SW480 (cell line): ENCODE measurements at regions not wholly inside any gene's neighbourhood (a gene's known extent, or its start where the extent isn't known, plus 50 kb on each side); places are given as distances from the start of the nearest gene placed in this dataset.
A peak's percentile ranks its signal among the peaks of the same experiment; 100 is the strongest.

Experiments
- DNase-seq: peaks from one replicate; pipeline ENCODE4 v3.0.0-alpha.2; 2016; ENCODE audit warnings: low spot score

DNA sequence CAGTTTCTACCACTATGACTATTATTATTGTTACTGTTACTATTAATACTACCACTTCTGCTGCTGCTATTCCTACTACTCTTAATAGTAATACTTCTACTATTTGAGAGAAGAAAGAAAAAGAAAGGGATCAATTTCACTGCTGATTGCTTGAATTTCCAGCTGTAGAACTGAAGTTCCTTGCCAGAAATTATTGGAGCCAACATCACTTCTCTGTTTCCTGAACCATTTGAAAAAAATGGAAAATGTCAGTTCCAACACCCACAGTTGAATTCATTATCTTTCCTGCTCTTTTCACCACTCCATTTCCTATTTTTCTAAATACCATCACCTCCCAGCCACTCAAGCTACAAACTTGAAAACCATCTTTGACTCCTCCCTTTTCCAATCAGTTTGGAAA is 54.1 kb upstream of the PIK3C2G start:
- no peak for DNase-seq

DNA sequence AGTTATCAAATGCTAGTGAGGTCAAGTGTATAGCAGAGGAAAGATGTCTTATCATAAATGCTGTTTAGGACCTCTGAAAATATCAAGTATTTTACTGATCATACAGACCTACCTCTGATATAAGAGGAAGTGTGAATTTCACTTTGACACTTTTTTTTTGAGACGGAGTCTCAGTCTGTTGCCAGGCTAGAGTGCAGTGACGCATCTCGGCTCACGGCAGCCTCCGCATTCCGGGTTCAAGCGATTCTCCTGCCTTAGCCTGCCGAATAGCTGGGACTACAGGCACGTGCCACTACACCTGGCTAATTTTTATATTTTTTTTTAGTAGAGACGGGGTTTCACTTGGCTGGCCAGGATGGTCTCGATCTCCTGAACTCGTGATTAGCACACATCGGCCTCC is 55.1 kb upstream of the PIK3C2G start:
- no peak for DNase-seq

DNA sequence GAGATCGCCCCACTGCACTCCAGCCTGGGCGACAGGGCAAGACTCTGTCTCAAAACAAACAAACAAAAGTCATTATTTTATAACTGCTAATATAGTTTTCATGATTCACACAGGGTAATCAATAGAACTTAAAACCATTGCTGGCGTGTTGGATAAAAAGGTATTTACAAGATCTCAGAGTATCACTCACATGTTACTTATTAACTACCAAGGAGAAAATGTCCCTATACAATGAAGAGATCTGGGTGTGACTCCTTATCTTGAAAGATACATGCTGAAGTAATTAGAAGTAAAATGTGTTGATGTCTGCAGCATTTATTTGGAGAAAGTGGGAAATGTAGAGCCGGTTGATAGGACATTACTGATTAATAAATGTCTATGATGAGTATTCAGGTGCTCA is 57.3 kb upstream of the PIK3C2G start:
- no peak for DNase-seq

DNA sequence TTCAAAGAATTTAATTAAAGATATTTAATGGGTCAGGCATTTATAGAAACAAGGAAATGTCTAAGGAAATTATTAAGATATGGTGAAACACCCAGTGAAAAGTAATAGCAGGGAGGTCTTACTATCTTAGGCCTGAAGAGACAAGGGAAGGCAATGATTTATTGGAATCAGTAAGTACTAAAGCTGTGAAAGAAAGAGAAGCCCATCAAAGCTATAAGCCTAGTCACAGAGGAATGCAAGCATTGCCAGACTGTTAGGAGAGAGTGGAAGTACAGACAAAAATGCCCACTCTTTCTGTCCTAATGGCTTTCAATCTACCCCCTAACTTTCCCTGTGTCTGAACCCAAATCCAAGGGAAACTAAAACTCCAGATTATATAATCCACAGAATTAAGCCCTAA is 69.2 kb upstream of the PIK3C2G start:
- no peak for DNase-seq

DNA sequence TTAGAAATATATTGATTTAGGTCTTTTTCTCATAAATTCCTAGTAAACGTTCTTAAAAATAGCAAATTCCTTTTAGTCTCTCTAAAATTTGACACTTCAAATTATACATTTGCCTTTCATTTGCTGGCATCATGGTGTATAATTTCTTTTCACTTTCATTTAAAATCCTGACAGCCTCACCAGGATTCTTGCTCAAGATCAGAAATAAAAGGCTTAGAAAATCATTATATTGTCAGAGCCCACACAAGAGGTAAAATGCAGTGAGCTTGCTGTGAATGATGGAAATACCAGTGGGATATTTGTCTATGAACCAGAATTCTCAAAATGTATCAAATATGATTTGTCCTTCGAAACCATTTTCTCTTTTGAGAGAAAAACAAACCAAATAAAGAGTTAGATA is 78.2 kb upstream of the PIK3C2G start:
- no peak for DNase-seq

DNA sequence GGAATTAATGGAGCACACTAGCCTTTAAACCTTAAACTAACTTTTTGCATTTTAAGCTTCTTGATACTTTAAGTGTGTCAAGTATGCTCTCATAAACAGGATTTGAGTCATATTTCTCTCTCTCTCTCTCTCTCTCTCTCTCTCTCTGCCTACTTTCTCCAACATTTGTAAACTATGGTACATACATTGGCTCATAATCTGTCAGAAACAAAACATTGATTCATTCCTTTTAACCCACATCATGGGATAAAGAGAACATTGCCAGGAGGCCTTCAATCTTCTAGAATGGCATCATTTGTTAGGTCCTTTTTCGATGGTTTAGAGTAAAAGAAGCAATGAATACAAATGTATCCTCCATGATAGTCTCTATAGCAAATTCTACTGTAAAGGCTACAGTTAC is 81.6 kb upstream of the RERGL start:
- DNase-seq: no peak

DNA sequence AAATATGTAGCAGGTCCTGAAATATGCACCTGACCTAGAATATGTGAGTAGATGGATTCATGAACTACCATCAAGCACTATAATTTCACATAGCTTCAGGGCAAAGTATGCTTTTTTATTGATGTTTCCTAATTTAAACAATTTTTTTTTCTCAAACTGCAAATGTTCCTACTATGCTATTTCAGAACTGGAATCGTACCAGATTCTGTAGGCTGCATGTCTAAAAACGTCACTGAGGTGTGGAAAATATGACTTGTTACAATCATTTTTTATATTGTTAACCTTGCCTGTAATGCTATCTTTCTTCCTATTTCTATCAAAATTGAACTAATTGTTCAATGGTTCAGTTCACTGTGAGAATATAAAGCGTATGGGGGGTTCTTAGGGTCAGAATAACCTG is 78.0 kb upstream of the RERGL start:
- no peak for DNase-seq

DNA sequence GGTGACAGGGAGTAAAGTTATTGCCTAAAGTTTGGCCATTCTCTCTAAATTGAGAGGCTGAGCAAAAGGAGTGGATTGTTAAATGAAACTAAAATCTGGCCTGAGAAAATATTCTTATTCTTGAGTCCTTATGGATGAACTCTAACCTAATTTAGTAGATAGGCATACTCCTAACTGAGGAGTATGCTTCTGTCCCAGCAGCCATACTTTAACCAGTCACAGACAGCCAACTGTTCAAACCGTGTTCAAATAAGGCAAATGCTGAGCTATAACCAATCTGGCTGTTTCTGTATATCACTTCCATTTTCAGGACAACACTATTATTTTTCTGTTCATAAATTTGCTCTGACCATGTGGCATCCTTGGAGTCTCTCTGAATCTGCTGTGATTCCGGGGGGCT is 75.9 kb upstream of the RERGL start:
- DNase-seq: no peak

DNA sequence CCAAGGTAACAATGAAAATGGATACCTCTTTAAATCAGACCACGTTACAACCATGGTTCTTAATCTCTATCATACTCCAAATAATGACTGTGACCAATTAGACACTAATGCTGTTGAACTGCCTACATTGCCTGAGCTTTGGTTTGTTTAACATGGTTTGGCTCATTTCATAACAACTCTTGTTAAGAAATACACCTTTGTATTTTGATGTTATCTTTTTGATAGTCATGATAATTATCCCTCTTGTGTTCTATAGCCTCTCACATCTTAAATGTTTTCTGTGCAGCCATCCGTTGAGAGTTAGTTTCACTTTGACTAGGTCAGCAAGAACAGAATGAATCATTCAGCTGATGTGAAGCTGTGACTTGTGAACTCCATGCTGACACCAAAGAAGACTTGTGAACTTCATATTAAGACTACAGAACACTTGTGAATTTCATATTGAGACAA is 75.5 kb upstream of the RERGL start:
- no peak for DNase-seq

DNA sequence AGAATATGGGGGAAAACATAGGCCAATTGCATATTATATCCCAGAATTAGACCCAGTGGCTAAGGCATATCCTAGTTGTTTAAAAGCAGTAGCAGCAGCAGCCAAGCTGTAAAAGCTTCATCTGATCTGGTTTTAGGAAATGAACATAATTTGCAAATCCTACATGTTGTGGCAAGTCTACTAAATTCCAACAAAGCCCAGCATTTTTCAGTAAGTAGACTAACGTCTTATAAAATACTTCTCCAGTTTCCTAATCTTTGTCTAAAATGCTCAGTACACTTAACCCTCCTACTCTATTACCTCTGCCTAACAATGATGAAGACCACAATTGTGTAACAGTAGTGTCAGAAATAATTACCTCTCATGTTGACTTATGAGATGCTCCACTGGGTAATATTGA is 70.9 kb upstream of the RERGL start:
- DNase-seq: no peak

DNA sequence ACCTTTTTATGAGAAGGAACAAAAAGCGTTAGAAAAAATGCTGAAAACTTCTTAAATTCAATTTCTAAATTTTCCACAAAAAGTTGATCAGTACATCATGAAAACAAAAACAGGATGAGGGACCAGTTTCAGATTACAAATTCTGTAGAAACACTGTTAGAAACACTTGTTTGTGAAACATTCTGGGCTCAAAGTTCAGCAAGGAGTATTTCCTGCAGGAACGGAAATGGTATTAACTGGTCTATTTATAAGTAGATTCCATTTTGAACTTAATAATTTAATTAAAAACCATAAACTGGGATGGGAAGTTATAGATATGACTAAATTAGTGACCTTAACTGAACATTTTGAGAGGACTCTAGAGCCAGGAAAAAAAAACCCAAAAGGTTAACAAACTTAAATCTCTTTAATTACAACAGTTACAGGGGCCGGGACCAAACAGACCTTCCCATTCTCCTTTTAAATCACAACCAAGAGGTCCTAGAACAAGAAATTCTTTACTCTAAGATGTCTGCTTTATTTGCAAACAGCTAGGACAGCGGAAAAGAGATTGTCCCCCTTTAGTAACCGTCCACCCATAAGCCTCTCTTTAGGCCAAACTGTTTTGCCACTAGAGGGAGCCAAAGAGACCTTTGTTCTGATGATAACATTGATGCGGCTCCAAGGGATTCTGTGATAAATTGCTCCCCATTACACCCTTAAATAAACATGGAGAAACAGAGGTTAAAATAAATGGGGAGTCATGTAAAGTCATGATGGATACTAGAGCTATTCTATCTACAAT is 69.0 kb upstream of the RERGL start:
- peak; percentile 17 for DNase-seq

DNA sequence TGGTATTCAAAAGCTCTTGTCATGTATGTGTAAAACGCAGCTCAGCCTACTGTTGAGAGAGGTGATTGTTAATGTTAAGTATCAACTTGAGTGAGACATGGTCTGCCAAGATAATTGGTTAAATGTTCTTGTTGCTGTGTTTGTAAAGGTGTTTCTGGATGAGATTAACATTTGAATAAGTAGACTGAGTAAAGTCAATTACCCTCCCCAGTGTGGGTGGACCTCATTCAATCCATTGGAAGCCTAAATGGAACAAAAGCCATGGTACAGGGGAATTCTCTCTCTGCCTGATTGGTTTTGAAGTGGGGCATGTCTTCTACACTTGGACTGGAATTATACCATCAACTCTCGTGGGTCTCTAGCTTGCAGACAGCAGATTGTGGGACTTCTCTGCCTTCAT is 63.8 kb upstream of the RERGL start:
- no peak for DNase-seq

DNA sequence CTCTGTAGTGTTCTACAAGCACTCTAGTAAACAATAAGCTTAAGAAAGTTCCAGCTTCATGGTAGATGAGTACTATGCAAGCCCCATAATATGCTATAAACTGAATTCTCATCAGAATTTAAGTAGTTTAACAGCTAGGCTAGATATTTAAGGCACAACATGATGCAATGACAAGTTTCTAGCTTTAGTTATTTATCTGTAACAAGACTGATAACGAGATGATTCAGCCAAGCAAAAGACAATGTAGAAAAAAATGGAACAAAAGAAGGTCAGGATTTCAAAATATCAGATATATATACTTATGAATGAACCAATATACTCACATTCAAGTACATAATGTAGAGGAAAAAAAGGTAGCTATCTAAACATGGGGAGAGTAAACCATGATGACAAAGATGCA is 61.0 kb upstream of the RERGL start:
- DNase-seq: no peak

DNA sequence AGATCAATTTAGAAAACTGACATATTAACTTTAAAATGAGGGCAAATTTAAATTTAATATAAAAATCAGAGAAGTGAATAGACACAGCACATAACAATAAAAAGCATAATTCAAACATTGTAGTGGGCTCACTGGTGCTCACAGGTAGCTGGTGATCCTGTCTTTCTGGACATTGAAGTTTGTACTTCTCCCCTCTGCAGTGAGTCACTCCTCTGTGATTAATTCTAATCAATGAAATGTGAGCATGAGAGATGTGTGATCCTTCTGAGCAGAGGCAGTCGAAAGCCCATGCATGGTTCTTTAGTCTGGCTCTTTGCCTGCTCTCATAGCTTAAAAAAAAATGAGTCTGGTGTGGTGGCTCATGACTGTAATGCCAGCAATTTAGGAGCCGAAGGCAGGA is 59.0 kb upstream of the RERGL start:
- DNase-seq: no peak

DNA sequence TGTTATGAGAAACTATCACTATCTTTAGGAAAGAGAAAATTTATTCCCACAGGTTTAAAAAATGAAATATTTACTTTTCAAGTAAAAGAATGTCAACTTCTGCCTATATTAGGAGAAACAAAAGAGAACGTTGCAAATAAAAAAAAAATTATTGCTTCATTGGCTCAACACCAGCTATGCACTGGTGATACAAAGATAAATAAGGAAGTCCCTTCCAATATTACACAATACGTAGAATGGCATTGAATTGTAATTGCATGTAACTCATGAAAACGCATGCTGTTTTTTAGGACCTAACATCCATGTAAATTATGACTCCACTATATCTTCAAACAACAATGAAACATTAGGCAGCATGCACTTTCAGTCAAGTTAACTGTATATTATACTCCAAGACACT is 56.4 kb upstream of the RERGL start:
- no peak for DNase-seq

DNA sequence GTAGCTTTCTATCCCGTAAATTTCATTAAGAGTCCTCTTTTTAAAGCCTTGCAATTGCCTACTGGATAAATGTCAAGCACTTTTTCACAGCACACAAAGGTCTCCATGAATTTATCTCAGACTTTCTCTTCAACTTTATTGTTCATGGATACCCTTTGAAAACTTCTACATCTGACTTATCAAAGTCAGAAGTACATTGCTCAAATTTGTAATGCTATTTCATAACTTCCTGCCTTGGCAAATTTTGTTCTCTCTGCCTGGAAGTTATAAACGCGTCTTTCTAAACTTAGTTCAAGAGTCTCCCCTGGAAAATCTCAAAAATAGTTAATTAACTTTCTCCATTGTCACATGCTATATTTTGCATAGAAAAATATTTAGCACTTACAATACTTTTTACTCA is 55.9 kb upstream of the RERGL start:
- DNase-seq: no peak

DNA sequence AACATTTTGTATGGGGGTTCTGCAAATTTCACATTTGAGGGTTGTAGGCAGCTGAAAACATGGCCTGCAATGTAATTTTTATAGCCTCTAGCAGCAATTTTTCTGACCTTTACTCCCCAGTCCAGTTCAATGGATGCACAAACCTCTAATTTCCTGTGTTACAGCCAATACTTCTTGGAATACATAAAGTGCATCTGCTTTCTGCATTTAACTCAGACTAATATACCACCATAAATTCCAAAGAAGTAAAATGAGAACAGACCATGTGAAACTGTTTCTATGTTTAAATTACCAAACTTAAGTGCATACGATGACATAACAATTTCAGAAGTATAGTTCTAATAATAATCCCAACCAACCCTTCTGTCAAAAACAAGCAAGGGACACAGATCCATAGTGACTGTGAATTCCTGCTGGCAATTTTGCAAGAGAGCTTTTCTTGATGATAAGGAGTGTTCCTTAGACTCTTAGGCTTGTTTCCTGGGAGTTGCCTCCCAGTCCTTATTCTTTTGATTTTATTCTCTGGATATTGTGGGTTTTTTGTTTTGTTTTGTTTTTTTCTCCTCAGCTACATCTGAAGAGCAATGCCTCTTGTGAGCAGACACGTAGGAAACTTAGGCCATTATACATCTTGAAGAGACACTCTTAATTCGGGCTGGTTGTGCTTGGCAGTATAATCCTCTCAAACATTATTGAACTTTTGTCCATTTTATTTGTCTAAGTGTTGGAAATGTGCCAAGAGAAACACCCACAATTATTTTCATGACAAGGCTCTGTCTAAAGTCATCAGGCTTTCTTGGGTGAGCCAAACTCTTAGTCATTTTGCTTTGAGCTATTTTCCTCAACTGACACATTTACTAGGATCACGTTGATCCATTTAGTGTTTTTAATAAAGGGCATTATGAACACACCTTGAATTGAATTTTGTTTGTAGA is 51.3 kb upstream of the RERGL start:
- no peak for DNase-seq

DNA sequence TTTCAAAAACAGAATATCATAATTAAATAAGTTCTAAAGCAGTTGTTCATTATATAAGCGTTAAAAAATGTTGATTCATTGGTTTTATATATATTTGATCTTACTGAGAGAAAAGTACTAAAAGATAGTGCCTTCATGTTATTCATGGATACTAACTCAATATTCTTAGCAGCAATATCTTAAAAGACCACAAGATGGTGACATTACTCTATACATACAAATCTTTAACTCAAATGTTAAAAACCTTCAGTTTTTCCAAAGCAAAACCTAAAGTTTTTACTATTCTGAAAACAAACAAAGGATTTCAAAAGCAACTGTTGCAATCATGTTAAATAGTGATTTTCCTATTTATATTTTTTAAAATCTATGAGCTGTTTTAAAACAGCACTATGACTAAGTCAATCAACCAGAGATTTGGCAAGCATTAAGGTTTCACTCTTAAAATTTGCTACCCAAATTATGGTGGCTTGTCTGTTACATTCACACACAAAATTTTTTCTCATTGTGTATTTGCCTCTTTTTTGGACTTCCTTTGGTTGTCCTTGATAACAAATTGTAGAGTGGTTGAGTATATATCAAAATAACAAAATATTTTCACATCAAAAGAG is 50.1 kb upstream of the RERGL start:
- peak; percentile 21 for DNase-seq
